ENCODE measurements at regions not wholly inside any gene's neighbourhood (a gene's known extent, or its start where the extent isn't known, plus 50 kb on each side); places are given as distances from the start of the nearest gene placed in this dataset.

DNA sequence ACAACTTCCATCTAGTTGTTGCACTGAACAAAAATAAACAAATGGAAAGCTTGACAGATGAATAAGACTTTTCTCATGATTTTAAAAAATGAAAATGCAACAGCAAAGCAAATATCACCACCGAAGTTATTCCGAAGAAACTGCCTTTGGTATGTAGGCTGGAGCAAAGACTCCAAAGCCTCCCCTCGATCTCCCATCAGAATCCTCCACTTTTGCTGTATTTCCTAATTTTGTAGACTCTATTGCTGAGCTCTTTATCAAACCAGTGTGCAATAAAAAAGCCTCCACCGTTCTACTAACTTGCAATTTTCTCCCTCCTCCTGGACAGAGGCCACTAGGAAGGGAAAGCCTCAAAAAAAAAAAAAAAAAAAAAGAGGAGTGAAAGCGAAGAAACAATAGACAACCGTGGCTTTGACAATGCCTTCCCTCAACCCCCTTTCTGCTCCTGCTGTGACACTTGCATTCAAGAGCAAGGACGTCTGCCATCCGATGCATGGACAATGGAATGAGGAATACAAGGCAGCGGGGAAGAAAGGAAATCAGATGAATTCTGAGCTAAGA, 190.9 kb upstream of the BLID start:
- no peak for DNase-seq (ENCODE audit: insufficient read length, low spot score)

DNA sequence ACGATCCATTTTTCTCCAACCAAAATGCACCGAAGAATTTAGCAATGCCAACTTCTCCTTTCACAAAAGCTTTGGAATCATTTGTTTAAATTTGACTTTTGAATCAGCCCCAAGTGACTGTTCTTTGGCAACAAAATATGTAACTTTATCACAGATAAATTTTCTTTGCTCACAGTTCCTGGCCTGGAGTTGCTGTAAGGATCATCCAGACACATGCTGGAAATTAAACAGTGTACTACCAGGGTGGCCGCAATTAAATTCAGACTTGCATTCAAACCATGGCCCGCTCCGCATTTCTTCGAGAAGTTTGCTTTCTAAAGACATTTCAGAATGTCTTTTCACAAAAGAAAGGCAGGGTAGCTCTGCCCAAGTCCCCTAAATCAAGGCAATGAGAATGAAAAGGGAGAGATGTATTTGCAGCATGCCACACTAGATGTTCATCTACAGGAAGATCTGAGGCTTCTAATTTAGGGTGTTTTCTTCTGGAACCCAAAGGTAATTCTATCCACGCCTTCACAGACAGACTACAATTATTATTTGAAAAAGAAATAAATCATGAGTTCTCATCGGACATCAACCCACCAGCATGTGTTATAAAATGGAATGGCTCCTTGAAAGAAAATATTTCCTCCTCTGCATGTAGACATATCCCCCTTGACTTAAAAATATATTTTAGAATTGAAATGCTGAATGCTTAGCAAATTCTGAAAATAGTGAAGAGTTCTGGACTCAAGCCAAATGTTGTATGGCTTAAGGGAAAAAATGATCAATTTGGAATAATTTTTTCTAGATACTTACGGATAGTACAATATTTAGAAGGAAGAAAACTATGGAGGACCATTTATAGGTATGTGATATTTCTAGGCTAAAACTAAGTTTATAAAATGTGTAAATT, 189.7 kb upstream of the BLID start:
- DNase-seq (ENCODE audit: insufficient read length, low spot score) (no peak), FAIRE-seq (no peak)
- TF ChIP-seq TAF1 (IDR thresholded peaks at IDR 0.05; ENCODE audit: low read depth, low read length) (no peak), PAX5 (IDR thresholded peaks at IDR 0.05; ENCODE audit: insufficient read depth, low read length, severe bottlenecking) (no peak), SPI1 (IDR thresholded peaks at IDR 0.05; ENCODE audit: low read depth, low read length) (no peak), POU2F2 (IDR thresholded peaks at IDR 0.05; ENCODE audit: low read depth, low read length) (no peak), POLR2A (IDR thresholded peaks at IDR 0.05; ENCODE audit: low read depth, low read length) (no peak), POLR2AphosphoS5 (IDR thresholded peaks at IDR 0.05; ENCODE audit: low read depth, low read length) (no peak)

More for the DNA sequence above, 190.9 kb upstream of the BLID start:
- no peak for FAIRE-seq
- TF ChIP-seq SPI1 (IDR thresholded peaks at IDR 0.05; ENCODE audit: low read depth, low read length) (no peak), POLR2AphosphoS5 (IDR thresholded peaks at IDR 0.05; ENCODE audit: low read depth, low read length) (no peak), TAF1 (IDR thresholded peaks at IDR 0.05; ENCODE audit: low read depth, low read length) (no peak), POLR2A (IDR thresholded peaks at IDR 0.05; ENCODE audit: low read depth, low read length) (no peak), PAX5 (IDR thresholded peaks at IDR 0.05; ENCODE audit: insufficient read depth, low read length, severe bottlenecking) (no peak), POU2F2 (IDR thresholded peaks at IDR 0.05; ENCODE audit: low read depth, low read length) (no peak)

DNA sequence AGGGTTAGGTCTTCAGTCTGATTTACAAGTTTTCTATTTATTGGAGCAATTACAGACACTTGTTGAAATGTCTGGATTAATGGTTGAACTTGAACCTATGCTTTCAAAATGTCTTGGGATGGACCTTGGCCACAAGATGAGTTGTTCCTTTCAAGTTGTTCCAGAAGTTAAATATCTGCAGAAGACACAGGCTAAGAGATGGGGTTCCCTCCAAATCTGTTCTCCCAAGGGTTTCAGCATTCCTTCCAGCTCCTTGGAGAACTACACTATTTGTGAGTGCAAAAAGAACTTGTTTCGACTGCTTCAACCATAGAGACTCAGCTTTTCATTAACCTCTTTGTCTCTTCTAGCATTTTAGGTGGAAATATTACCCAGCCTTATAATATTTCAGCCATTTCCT, 189.0 kb upstream of the BLID start:
- DNase-seq (ENCODE audit: insufficient read length, low spot score) (no peak), FAIRE-seq (no peak)
- TF ChIP-seq SPI1 (IDR thresholded peaks at IDR 0.05; ENCODE audit: low read depth, low read length) (no peak), POU2F2 (IDR thresholded peaks at IDR 0.05; ENCODE audit: low read depth, low read length) (no peak), TAF1 (IDR thresholded peaks at IDR 0.05; ENCODE audit: low read depth, low read length) (no peak), PAX5 (IDR thresholded peaks at IDR 0.05; ENCODE audit: insufficient read depth, low read length, severe bottlenecking) (no peak), POLR2A (IDR thresholded peaks at IDR 0.05; ENCODE audit: low read depth, low read length) (no peak), POLR2AphosphoS5 (IDR thresholded peaks at IDR 0.05; ENCODE audit: low read depth, low read length) (no peak)

DNA sequence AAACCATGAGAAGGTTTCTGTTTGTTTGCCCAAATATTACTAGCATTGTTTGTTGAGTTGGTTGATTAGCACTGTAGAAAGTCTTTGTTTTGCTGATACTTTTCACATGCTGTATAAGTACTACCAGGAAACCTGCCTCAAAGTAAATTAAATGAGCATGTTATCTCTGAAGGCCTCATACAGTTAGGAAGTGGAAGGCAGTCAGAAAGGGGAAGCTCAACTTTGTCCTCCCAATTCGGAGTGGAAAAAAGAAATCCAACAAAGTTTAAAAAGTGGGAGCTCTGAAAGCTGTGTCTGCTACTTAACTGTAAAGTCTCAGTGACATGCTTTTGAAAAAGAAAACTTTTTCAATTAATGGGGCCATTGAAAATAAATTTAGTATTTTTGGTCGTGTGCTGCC, 188.3 kb upstream of the BLID start:
- DNase-seq (ENCODE audit: insufficient read length, low spot score) (no peak), FAIRE-seq (no peak)
- TF ChIP-seq POLR2AphosphoS5 (IDR thresholded peaks at IDR 0.05; ENCODE audit: low read depth, low read length) (no peak), POU2F2 (IDR thresholded peaks at IDR 0.05; ENCODE audit: low read depth, low read length) (no peak), TAF1 (IDR thresholded peaks at IDR 0.05; ENCODE audit: low read depth, low read length) (no peak), POLR2A (IDR thresholded peaks at IDR 0.05; ENCODE audit: low read depth, low read length) (no peak), PAX5 (IDR thresholded peaks at IDR 0.05; ENCODE audit: insufficient read depth, low read length, severe bottlenecking) (no peak), SPI1 (IDR thresholded peaks at IDR 0.05; ENCODE audit: low read depth, low read length) (no peak)

DNA sequence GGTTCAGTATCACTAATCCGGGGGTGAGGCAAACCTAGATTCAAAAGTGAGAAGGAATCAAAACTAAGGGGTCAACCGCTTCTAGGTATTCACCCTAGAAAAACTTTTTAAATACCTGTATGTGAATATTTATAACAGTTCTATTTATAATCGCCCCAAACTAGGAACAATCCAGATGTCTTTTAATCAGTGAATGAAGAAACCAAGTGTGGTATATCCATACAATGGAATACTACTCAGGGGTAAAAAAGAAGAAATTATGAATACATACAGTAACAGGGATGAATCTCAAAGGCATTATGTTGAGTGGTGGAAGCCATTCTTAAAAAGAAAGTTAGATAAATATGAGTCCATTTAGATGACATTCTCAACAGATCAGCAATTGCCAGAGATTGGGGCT, 178.0 kb upstream of the BLID start:
- TF ChIP-seq POU2F2 (IDR thresholded peaks at IDR 0.05; ENCODE audit: low read depth, low read length) (no peak), POLR2AphosphoS5 (IDR thresholded peaks at IDR 0.05; ENCODE audit: low read depth, low read length) (no peak), SPI1 (IDR thresholded peaks at IDR 0.05; ENCODE audit: low read depth, low read length) (no peak), TAF1 (IDR thresholded peaks at IDR 0.05; ENCODE audit: low read depth, low read length) (no peak), POLR2A (IDR thresholded peaks at IDR 0.05; ENCODE audit: low read depth, low read length) (no peak), PAX5 (IDR thresholded peaks at IDR 0.05; ENCODE audit: insufficient read depth, low read length, severe bottlenecking) (no peak)
- no peak for FAIRE-seq
- no peak for DNase-seq (ENCODE audit: insufficient read length, low spot score)

DNA sequence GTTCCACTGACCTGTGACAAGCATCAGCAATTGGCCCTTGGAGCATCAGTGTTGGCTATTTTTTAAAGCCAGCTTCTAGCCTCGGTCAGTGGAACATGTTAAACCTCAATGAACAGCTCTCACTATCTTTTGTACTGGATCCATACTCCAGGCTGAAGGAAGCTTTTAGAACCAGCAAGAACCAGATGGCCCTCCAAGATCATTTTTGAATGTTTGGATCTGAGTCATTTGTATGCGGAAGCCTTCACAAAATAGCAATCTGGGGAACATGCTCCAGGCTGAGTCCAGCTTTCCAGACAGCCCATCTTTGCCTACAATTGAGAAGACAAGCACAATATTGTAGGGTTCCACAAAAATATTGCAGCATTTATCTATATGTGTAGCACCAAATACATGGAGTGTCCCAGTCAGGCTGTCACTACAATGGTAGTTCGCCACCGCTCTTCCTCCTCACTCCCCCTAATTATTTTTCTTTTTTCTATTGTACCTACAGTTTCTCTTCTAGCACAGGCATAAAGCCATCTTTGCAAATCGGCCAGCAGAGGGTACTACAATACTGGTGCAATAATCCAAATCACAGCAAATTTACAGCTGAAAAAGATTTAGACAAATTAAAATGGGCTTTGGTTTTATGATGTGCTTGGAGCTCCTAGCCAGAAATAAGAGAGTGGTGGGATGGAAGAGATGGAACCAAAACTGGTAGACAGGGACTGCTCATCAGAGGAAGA, 177.4 kb upstream of the BLID start:
- TF ChIP-seq POLR2AphosphoS5 (IDR thresholded peaks at IDR 0.05; ENCODE audit: low read depth, low read length) (no peak), SPI1 (IDR thresholded peaks at IDR 0.05; ENCODE audit: low read depth, low read length) (no peak), POU2F2 (IDR thresholded peaks at IDR 0.05; ENCODE audit: low read depth, low read length) (no peak), TAF1 (IDR thresholded peaks at IDR 0.05; ENCODE audit: low read depth, low read length) (no peak), PAX5 (IDR thresholded peaks at IDR 0.05; ENCODE audit: insufficient read depth, low read length, severe bottlenecking) (no peak), POLR2A (IDR thresholded peaks at IDR 0.05; ENCODE audit: low read depth, low read length) (no peak)
- DNase-seq (ENCODE audit: insufficient read length, low spot score) (no peak), FAIRE-seq (no peak)

DNA sequence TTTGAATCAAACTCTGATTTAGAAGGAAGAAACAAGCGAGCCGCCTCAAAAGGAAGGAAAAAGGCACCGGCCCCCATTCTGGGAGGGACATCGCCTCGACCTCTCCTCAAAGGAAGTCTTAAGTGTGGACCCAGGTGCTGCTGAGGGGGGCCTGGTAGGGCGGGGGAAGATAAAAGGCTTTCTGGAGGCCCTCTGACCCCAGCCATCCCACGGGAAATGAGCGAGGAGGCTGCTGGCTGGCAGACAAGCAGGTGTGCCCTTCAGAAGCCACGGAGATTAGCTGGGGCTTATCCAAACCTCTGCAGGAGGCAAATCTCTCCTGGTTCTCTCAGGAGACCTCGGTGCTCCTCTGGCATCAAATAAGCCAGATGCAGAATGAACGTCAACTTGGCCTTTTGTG, 171.4 kb upstream of the BLID start:
- no peak for DNase-seq (ENCODE audit: insufficient read length, low spot score)
- FAIRE-seq: no peak
- no peak for TF ChIP-seq POLR2A (IDR thresholded peaks at IDR 0.05; ENCODE audit: low read depth, low read length)
- no peak for TF ChIP-seq SPI1 (IDR thresholded peaks at IDR 0.05; ENCODE audit: low read depth, low read length)
- TF ChIP-seq TAF1 (IDR thresholded peaks at IDR 0.05; ENCODE audit: low read depth, low read length): no peak
- TF ChIP-seq POLR2AphosphoS5 (IDR thresholded peaks at IDR 0.05; ENCODE audit: low read depth, low read length): no peak
- no peak for TF ChIP-seq PAX5 (IDR thresholded peaks at IDR 0.05; ENCODE audit: insufficient read depth, low read length, severe bottlenecking)
- TF ChIP-seq POU2F2 (IDR thresholded peaks at IDR 0.05; ENCODE audit: low read depth, low read length): no peak

DNA sequence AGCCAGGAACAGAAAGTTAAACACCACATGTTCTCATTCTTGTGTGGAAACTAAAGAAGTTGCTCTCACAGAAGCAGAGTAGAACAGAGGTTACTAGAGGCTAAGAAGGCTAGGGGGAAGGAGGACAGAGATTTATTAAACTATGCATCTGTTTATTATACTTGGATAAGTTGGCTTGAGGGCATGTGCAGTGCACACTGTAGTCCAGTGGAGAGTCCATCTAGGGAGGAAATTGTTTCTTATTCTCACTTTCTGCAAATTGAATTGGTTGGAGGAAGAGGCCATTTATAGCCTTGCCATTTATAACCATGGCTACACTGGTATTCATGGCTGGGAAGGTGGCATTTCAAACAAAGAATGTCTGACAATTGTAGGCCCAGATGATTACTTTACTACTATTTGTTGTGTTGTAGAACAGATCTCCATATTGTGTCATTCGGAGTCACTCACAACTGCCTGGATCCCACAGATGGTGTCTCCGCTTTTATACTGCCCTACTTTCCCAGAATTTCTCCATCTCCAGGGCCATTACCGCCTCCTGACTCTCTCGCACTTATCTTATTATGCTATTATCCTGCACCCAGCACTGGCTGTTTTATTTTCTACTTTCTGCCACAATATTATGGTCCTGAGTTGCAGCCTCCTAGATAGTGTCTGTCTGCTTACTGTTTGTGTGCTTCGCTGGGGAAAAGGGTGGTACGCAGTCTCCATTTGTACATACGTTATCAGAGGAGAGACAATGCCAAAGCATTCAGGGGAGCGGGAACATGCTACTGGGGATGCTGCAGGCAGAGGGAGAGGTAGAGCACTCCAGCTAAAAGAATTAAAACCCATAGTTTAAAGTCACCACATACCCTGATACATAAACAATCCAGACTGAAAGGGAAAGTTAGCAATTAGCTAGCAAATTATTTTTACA, 169.3 kb upstream of the BLID start:
- no peak for TF ChIP-seq TAF1 (IDR thresholded peaks at IDR 0.05; ENCODE audit: low read depth, low read length)
- TF ChIP-seq POLR2A (IDR thresholded peaks at IDR 0.05; ENCODE audit: low read depth, low read length): no peak
- TF ChIP-seq POLR2AphosphoS5 (IDR thresholded peaks at IDR 0.05; ENCODE audit: low read depth, low read length): no peak
- no peak for TF ChIP-seq SPI1 (IDR thresholded peaks at IDR 0.05; ENCODE audit: low read depth, low read length)
- no peak for TF ChIP-seq PAX5 (IDR thresholded peaks at IDR 0.05; ENCODE audit: insufficient read depth, low read length, severe bottlenecking)
- no peak for TF ChIP-seq POU2F2 (IDR thresholded peaks at IDR 0.05; ENCODE audit: low read depth, low read length)
- DNase-seq (ENCODE audit: insufficient read length, low spot score) (no peak), FAIRE-seq (no peak)

All from GM12891 (cell line).